Dedifferentiated amniotic fluid mesenchymal stem cell (primary cell): ENCODE measurements at regions not wholly inside any gene's neighbourhood (a gene's known extent, or its start where the extent isn't known, plus 50 kb on each side); places are given as distances from the start of the nearest gene placed in this dataset.

ENCODE experiments used
- DNase-seq: peaks from one replicate; pipeline ENCODE4 v3.0.0-alpha.2; 2016; ENCODE audit errors: extremely low spot score

GRCh38 chr6:43983191-43983590 lies 144.1 kb downstream of the MRPL14 start:
- no peak for DNase-seq

GRCh38 chr6:43982084-43982625 lies 145.1 kb downstream of the MRPL14 start:
- DNase-seq = no peak

GRCh38 chr6:43981363-43981990 lies 145.8 kb downstream of the MRPL14 start:
- no peak for DNase-seq

- DNase-seq = no peak
Measured at GRCh38 chr6:43980004-43980795, 147.1 kb downstream of the MRPL14 start.

GRCh38 chr6:43979525-43979924 lies 147.7 kb downstream of the MRPL14 start:
- DNase-seq = no peak

GRCh38 chr6:43978473-43979346 lies 148.5 kb downstream of the MRPL14 start:
- DNase-seq = peak; percentile 16

GRCh38 chr6:43977404-43978111 lies 149.7 kb downstream of the MRPL14 start:
- DNase-seq = no peak

- no peak for DNase-seq
Measured at GRCh38 chr6:43976706-43977403, 150.4 kb downstream of the MRPL14 start.

- DNase-seq = no peak
Measured at GRCh38 chr6:43974643-43975230, 152.5 kb downstream of the MRPL14 start.

- DNase-seq = no peak
Measured at GRCh38 chr6:43973357-43973756, 153.9 kb downstream of the MRPL14 start.

GRCh38 chr6:43972913-43973300 lies 154.3 kb downstream of the MRPL14 start:
- DNase-seq = peak; percentile 89

GRCh38 chr6:43972179-43972912 lies 154.9 kb downstream of the MRPL14 start:
- DNase-seq = peak; percentile 34

GRCh38 chr6:43971776-43972126 lies 155.5 kb downstream of the MRPL14 start:
- DNase-seq = no peak

GRCh38 chr6:43970913-43971775 lies 156.1 kb downstream of the MRPL14 start:
- DNase-seq = no peak

- DNase-seq = no peak
Measured at GRCh38 chr6:43970068-43970912, 157.0 kb downstream of the MRPL14 start.

- DNase-seq = no peak
Measured at GRCh38 chr6:43969158-43969981, 157.9 kb downstream of the MRPL14 start.
